Brain microvascular endothelial cell (primary cell): ENCODE measurements at regions not wholly inside any gene's neighbourhood (a gene's known extent, or its start where the extent isn't known, plus 50 kb on each side); places are given as distances from the start of the nearest gene placed in this dataset.

Source experiments
- DNase-seq: peaks from one replicate; pipeline ENCODE4 v3.0.0-alpha.2; 2020
- H3K27ac ChIP-seq: fragments of 250-450 bp; sonication (Bioruptor Pico); 2 replicates; pipeline ENCODE4 v1.5.1; 2020; ENCODE audit warnings: mild to moderate bottlenecking, moderate library complexity
- H3K27me3 ChIP-seq: fragments of 250-450 bp; sonication (Bioruptor Pico); replicated peaks from 2 replicates; pipeline ENCODE4 v1.5.1; 2020; ENCODE audit warnings: mild to moderate bottlenecking
- H3K36me3 ChIP-seq: fragments of 250-450 bp; sonication (Bioruptor Pico); replicated peaks from 2 replicates; pipeline ENCODE4 v1.5.1; 2020; ENCODE audit warnings: mild to moderate bottlenecking
- H3K4me3 ChIP-seq: 2 replicates; pipeline ENCODE4 v1.5.1; 2011; ENCODE audit warnings: low read depth, mild to moderate bottlenecking, control low read depth, low read length, moderate library complexity
- CTCF ChIP-seq: IDR thresholded peaks from 2 replicates; pipeline ENCODE4 v1.5.1; 2011; ENCODE audit warnings: low read depth, mild to moderate bottlenecking, moderate library complexity, low read length, control low read depth, inconsistent platforms; ENCODE audit errors: missing control alignments
- in situ Hi-C: cut with HindIII; loops from 2 replicates; pipeline ENCODE4 v1.10.0; 2017; ENCODE audit warnings: low sequenced_read_pairs, low pct_ligation_motif_present

- in situ Hi-C loops: no loop called here
- Histone ChIP-seq H3K27ac (no peak overlapping the region), H3K36me3 (no peaks in the 10 kb centered on the region), H3K27me3 (no peaks in the 10 kb centered on the region), H3K4me3 (no peak overlapping the region)
- no peak for DNase-seq
- TF ChIP-seq CTCF: no peak
Measured at GRCh38 chr2:236754271-236754944, 184.8 kb downstream of the ACKR3 start.

- DNase-seq: no peak
- Histone ChIP-seq H3K4me3 (no peak overlapping the region), H3K27me3 (no peaks in the 10 kb centered on the region), H3K36me3 (no peaks in the 10 kb centered on the region), H3K27ac (no peak overlapping the region)
- in situ Hi-C loops: no loop called here
- TF ChIP-seq CTCF: no peak
Measured at GRCh38 chr2:236755278-236755840, 185.7 kb downstream of the ACKR3 start.

GRCh38 chr2:236758406-236758805, 188.8 kb downstream of the ACKR3 start:
- in situ Hi-C loops: no loop called here
- Histone ChIP-seq H3K27me3 (no peaks in the 10 kb centered on the region), H3K27ac (no peak overlapping the region), H3K4me3 (no peak overlapping the region), H3K36me3 (no peaks in the 10 kb centered on the region)
- no peak for DNase-seq
- TF ChIP-seq CTCF: no peak

- in situ Hi-C loops: no loop called here
- H3K27ac ChIP-seq: no peak overlapping the region
- DNase-seq: no peak
- H3K36me3 ChIP-seq: no peaks in the 10 kb centered on the region
- H3K27me3 ChIP-seq: no peaks in the 10 kb centered on the region
- no peak overlapping the region for H3K4me3 ChIP-seq
- no peak for TF ChIP-seq CTCF
Measured at GRCh38 chr2:236760246-236760645, 190.6 kb downstream of the ACKR3 start.

GRCh38 chr2:236761358-236761757, 191.7 kb downstream of the ACKR3 start:
- TF ChIP-seq CTCF: no peak
- H3K27me3 ChIP-seq: no peaks in the 10 kb centered on the region
- no peak for DNase-seq
- in situ Hi-C loops: no loop called here
- H3K4me3 ChIP-seq: no peak overlapping the region
- no peak overlapping the region for H3K27ac ChIP-seq
- H3K36me3 ChIP-seq: no peaks in the 10 kb centered on the region

- in situ Hi-C loops: no loop called here
- H3K4me3 ChIP-seq: no peak overlapping the region
- TF ChIP-seq CTCF: no peak
- no peaks in the 10 kb centered on the region for H3K27me3 ChIP-seq
- DNase-seq: no peak
- H3K36me3 ChIP-seq: no peaks in the 10 kb centered on the region
- no peak overlapping the region for H3K27ac ChIP-seq
Measured at GRCh38 chr2:236762628-236763027, 193.0 kb downstream of the ACKR3 start.
